HepG2 (cell line): ENCODE measurements at regions not wholly inside any gene's neighbourhood (a gene's known extent, or its start where the extent isn't known, plus 50 kb on each side); places are given as distances from the start of the nearest gene placed in this dataset.

Experiments
- ATAC-seq: fragments of 200-7000 bp; cut with Tn5 transposase; 3 replicates; pipeline ENCODE4 v1.9.1; 2020; ENCODE audit warnings: mild to moderate bottlenecking, moderate library complexity
- BruUV-seq: library from RNA; stranded (reverse); fragments of 400-500 nt; replicated peaks from 2 replicates; lab custom pipeline; 2021; lab: Mats Ljungman, UMichigan
- CTCF ChIA-PET: fragments of 300-600 bp; formaldehyde crosslinking; extraction: SDS; loops from one replicate; lab custom pipeline; 2021; ENCODE audit warnings: low total read pairs, inconsistent platforms, low intra/inter-chr PET ratio; lab: Yijun Ruan, JAX
- POLR2A ChIA-PET: fragments of 350-600 bp; sonication (Branson Sonifier 250); formaldehyde crosslinking; loops from one replicate; lab custom pipeline; 2020; ENCODE audit warnings: antibody characterized with exemption, inconsistent platforms; lab: Yijun Ruan, JAX
- DNase-seq: peaks from one replicate; pipeline ENCODE4 v3.0.0-alpha.2; 2015; ENCODE audit warnings: low spot score
- FAIRE-seq: peaks from 3 replicates; lab custom pipeline; 2011; peaks lifted over from hg19 to GRCh38; lab: Jason Lieb, UNC
- H2AFZ ChIP-seq: one replicate; pipeline ENCODE4 v1.6.1; 2011; ENCODE audit warnings: low read length, inconsistent platforms
- H3K27ac ChIP-seq: fragments of 300-600 bp; 3 replicates; pipeline ENCODE4 v1.8.0; 2011; ENCODE audit warnings: mixed run types, mild to moderate bottlenecking, mixed read lengths, low read length, inconsistent platforms; ENCODE audit not compliant: insufficient read depth; ENCODE audit errors: extremely low read length
- H3K27me3 ChIP-seq, 2 experiments: fragments of 200-600 bp in 1 of 2; 2 replicates in 1 of 2; 3 replicates in 1 of 2; pipeline versions ENCODE4 v1.6.0 to v1.8.0; 2011; ENCODE audit warnings: low read length in 2 of 2, mild to moderate bottlenecking in 2 of 2, moderate library complexity in 2 of 2, inconsistent platforms in 1 of 2; ENCODE audit not compliant: insufficient read depth in 2 of 2, control insufficient read depth in 1 of 2
- H3K36me3 ChIP-seq, 2 experiments: fragments of 200-600 bp in 1 of 2; replicated peaks in 1 of 2; 2 replicates in 1 of 2; 3 replicates in 1 of 2; pipeline versions ENCODE4 v1.5.1 to v1.8.0; 2011; ENCODE audit warnings: low read length in 2 of 2, inconsistent platforms in 1 of 2; ENCODE audit not compliant: insufficient read depth in 2 of 2, control insufficient read depth in 1 of 2
- H3K4me1 ChIP-seq: 2 replicates; pipeline ENCODE4 v1.5.1; 2012; ENCODE audit warnings: low read length, inconsistent platforms; ENCODE audit not compliant: insufficient read depth
- H3K4me2 ChIP-seq: 2 replicates; pipeline ENCODE4 v1.6.0; 2011; ENCODE audit warnings: low read depth, low read length, inconsistent platforms
- H3K4me3 ChIP-seq, 3 experiments: fragments of 200-600 bp in 1 of 3; sonication (generic), shearing (Covaris generic) in 1 of 3; replicated peaks in 1 of 3; 2 replicates each; pipeline ENCODE4 v1.5.1; 2011 to 2016; ENCODE audit warnings: low read length in 3 of 3, inconsistent platforms in 2 of 3, low read depth in 2 of 3, mild to moderate bottlenecking in 2 of 3, control low read depth in 1 of 3, mixed read lengths in 1 of 3; ENCODE audit not compliant: insufficient read depth in 1 of 3
- H3K79me2 ChIP-seq: one replicate; pipeline ENCODE4 v1.6.1; 2011; ENCODE audit warnings: low read length, inconsistent platforms; ENCODE audit not compliant: insufficient read depth
- H3K9ac ChIP-seq: 2 replicates; pipeline ENCODE4 v1.6.0; 2011; ENCODE audit warnings: mild to moderate bottlenecking, low read depth, low read length, inconsistent platforms; ENCODE audit not compliant: insufficient read depth
- H3K9me3 ChIP-seq: 2 replicates; pipeline ENCODE4 v1.5.1; 2012; ENCODE audit warnings: mild to moderate bottlenecking, low read length
- H4K20me1 ChIP-seq: 2 replicates; pipeline ENCODE4 v1.6.0; 2011; ENCODE audit warnings: inconsistent platforms, mild to moderate bottlenecking, low read length, moderate library complexity; ENCODE audit not compliant: insufficient read depth
- ASH2L ChIP-seq: fragments of 300-600, 200-600 bp; sonication (generic); IDR thresholded peaks from 2 replicates; pipeline ENCODE4 v1.7.0; 2017; ENCODE audit warnings: low read depth, mild to moderate bottlenecking, moderate library complexity, mixed read lengths, low read length; ENCODE audit not compliant: insufficient read length
- CBX1 ChIP-seq: IDR thresholded peaks from one replicate; pipeline ENCODE4 v1.6.1; 2016; ENCODE audit warnings: antibody characterized with exemption, low read depth
- KDM4B ChIP-seq: sonication (generic); formaldehyde crosslinking; IDR thresholded peaks from 2 replicates; pipeline ENCODE4 v1.4.0; 2020; ENCODE audit warnings: missing genetic modification reagents
- MNT ChIP-seq: fragments of 450-650 bp; IDR thresholded peaks from 2 replicates; pipeline ENCODE4 v1.6.1; 2016
- SOX13 ChIP-seq, 3 experiments: fragments of 450-650 bp in 1 of 3; sonication (generic) in 1 of 3; formaldehyde crosslinking in 1 of 3; IDR thresholded peaks in 2 of 3; conservative IDR thresholded peaks in 1 of 3; 2 replicates each; pipeline versions ENCODE4 v1.5.0 to v1.6.1; 2016 to 2020; ENCODE audit warnings: antibody characterized with exemption in 1 of 3, mild to moderate bottlenecking in 1 of 3, missing compliant biosample characterization in 1 of 3, missing genetic modification reagents in 1 of 3, moderate library complexity in 1 of 3
- ZBED4 ChIP-seq: sonication (generic); formaldehyde crosslinking; IDR thresholded peaks from 2 replicates; pipeline ENCODE4 v1.4.0; 2020; ENCODE audit warnings: missing genetic modification reagents, borderline replicate concordance
- ZBTB37 ChIP-seq: sonication (generic); formaldehyde crosslinking; IDR thresholded peaks from 2 replicates; pipeline ENCODE4 v1.4.0; 2020; ENCODE audit warnings: mild to moderate bottlenecking, missing genetic modification reagents
- ZNF577 ChIP-seq: sonication (generic); formaldehyde crosslinking; IDR thresholded peaks from 2 replicates; pipeline ENCODE4 v1.4.0; 2020; ENCODE audit warnings: mild to moderate bottlenecking, low read depth, missing genetic modification reagents, borderline replicate concordance
- ZNF607 ChIP-seq: sonication (generic); formaldehyde crosslinking; IDR thresholded peaks from 2 replicates; pipeline ENCODE4 v1.5.1; 2020; ENCODE audit warnings: missing genetic modification reagents, mild to moderate bottlenecking, borderline replicate concordance
- WGBS: methylation state at CpG from one replicate; pipeline ENCODE4 v1.1.6; 2017; ENCODE audit warnings: low lambda C conversion rate; 5-methylcytosine and 5-hydroxymethylcytosine counted together
- in situ Hi-C: cut with HindIII; loops from 2 replicates; pipeline ENCODE4 v1.10.0; 2017; ENCODE audit warnings: low pct_unique_long_range_greater_than_20kb; ENCODE audit not compliant: extremely low pct_ligation_motif_present
- intact Hi-C: fragments of 100-400 bp; cut with micrococcal nuclease; formaldehyde crosslinking; loops from one replicate; pipeline ENCODE4 v1.10.0; 2022; ENCODE audit not compliant: unreplicated experiment

- 2% methylated on average over 3 of the region's 3 CpGs for WGBS
- Histone ChIP-seq H2AFZ (no peak overlapping the region), H3K4me2 (no peak overlapping the region), H3K27ac (no peak overlapping the region), H3K4me1 (no peaks in the 10 kb centered on the region), H3K4me3 (no peak overlapping the region), H4K20me1 (no peaks in the 10 kb centered on the region), H3K36me3 (no peaks in the 10 kb centered on the region), H3K9ac (no peak overlapping the region), H3K27me3 (no peaks in the 10 kb centered on the region), H3K9me3 (peaks cover 35% of the 10 kb centered on the region), H3K79me2 (no peaks in the 10 kb centered on the region)
- no peak for DNase-seq
- CTCF ChIA-PET = no interaction called here
- no peak for FAIRE-seq
- ATAC-seq = no peak
- in situ Hi-C loops = no loop called here
- intact Hi-C loops = no loop called here
- TF ChIP-seq KDM4B (CRISPR knock-in tag) = no peak
- no peak for TF ChIP-seq MNT
- TF ChIP-seq ASH2L = no peak
- no peak for TF ChIP-seq ZNF577 (CRISPR knock-in tag)
- no peak for TF ChIP-seq SOX13 (IDR thresholded peaks at IDR 0.05)
- no peak for TF ChIP-seq SOX13 (CRISPR knock-in tag; conservative IDR thresholded peaks at IDR 0.05 in 1 of 2, IDR thresholded peaks at IDR 0.05 in 1 of 2)
- TF ChIP-seq CBX1 = no peak
- TF ChIP-seq ZNF607 (CRISPR knock-in tag) = no peak
- no peak for TF ChIP-seq ZBTB37 (CRISPR knock-in tag)
- no peak for TF ChIP-seq ZBED4
- POLR2A ChIA-PET = no interaction called here
- no TSS peak for BruUV-seq
These were observed 1708.2 kb upstream of the CDH6 start for GRCh38 chr5:29485333-29485732.
